GM12872 (cell line): ENCODE measurements at regions not wholly inside any gene's neighbourhood (a gene's known extent, or its start where the extent isn't known, plus 50 kb on each side); places are given as distances from the start of the nearest gene placed in this dataset.

Experiments used
- CTCF ChIP-seq: IDR thresholded peaks from 3 replicates; pipeline ENCODE4 v1.5.1; 2011; ENCODE audit warnings: low read depth, mild to moderate bottlenecking, low read length, moderate library complexity; ENCODE audit not compliant: insufficient read depth

- TF ChIP-seq CTCF: no peak
Measured at GRCh38 chr3:178244733-178245709, 291.2 kb upstream of the KCNMB2 start.

GRCh38 chr3:178246004-178246403, 290.2 kb upstream of the KCNMB2 start:
- TF ChIP-seq CTCF: no peak

GRCh38 chr3:178255315-178255714, 280.9 kb upstream of the KCNMB2 start:
- TF ChIP-seq CTCF: no peak

- no peak for TF ChIP-seq CTCF
Measured at GRCh38 chr3:178257491-178257890, 278.7 kb upstream of the KCNMB2 start.

GRCh38 chr3:178258121-178258520, 278.1 kb upstream of the KCNMB2 start:
- TF ChIP-seq CTCF: no peak

- TF ChIP-seq CTCF: no peak
Measured at GRCh38 chr3:178259703-178260102, 276.5 kb upstream of the KCNMB2 start.

GRCh38 chr3:178260887-178261565, 275.2 kb upstream of the KCNMB2 start:
- TF ChIP-seq CTCF: no peak
